ENCODE measurements at regions not wholly inside any gene's neighbourhood (a gene's known extent, or its start where the extent isn't known, plus 50 kb on each side); places are given as distances from the start of the nearest gene placed in this dataset.
"Not testable (repeated sequence)": the region's sequence is repeated elsewhere in the genome, so short reads cannot be mapped to it uniquely, and the experiment has no call there.

- H3K79me2 ChIP-seq (ENCODE audit: control insufficient read depth, insufficient read depth, low read length, poor library complexity); H3K4me1 ChIP-seq (ENCODE audit: control insufficient read depth in 1 of 2, insufficient read depth in 2 of 2, low read length in 2 of 2); H3K18ac ChIP-seq (ENCODE audit: low read length); DNase-seq; H2AK5ac ChIP-seq (ENCODE audit: low read length); H3K23ac ChIP-seq (ENCODE audit: low read length); H2BK12ac ChIP-seq (ENCODE audit: low read length); H3K36me3 ChIP-seq (ENCODE audit: control insufficient read depth in 1 of 2, insufficient read depth in 2 of 2, low read length in 2 of 2); H3K27me3 ChIP-seq (ENCODE audit: insufficient read depth, low read length); H3K27ac ChIP-seq (ENCODE audit: low read depth, low read length); H4K8ac ChIP-seq (ENCODE audit: low read depth, low read length); H2AFZ ChIP-seq (ENCODE audit: insufficient read depth, low read length, poor library complexity); H2BK5ac ChIP-seq (ENCODE audit: low read depth, low read length, poor library complexity); H3K79me1 ChIP-seq (ENCODE audit: low read length); H3K4me3 ChIP-seq (ENCODE audit: low read depth, low read length); H4K12ac ChIP-seq (ENCODE audit: low read depth, low read length); H3K4ac ChIP-seq (ENCODE audit: low read depth, low read length); H3K9ac ChIP-seq (ENCODE audit: low read length); H3K4me2 ChIP-seq (ENCODE audit: low read length); H2BK120ac ChIP-seq (ENCODE audit: insufficient read depth, low read length, poor library complexity); H4K91ac ChIP-seq (ENCODE audit: low read depth, low read length); H3K14ac ChIP-seq (ENCODE audit: low read length); H3K9me3 ChIP-seq (ENCODE audit: insufficient read depth, low read depth, low read length): not testable (repeated sequence)
- no CpG with 5 or more reads among the region's 22 CpGs for WGBS (ENCODE audit: extremely low coverage, insufficient coverage, insufficient read length)
Observed at GRCh38 chr4:155044251-155044650, 164.2 kb upstream of the NPY2R start.

DNA sequence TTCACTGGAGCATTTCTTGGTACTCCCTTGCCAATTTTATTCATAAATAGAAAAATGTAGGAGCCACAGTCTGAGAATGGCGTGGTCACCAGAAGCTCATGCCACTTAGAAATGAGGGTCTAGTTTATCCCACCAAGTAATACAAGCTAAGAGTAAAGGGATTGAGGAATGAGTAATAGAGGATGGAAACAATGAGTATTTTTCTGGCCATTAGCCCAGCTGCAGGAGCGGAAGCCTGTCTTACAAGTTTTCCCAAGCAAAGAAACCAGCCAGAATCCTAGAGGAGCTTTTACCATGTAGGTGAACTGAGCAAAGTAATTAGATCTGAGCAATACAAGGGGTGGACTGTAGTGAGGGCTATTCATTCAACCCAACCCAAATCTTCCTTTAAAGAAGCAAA, 160.7 kb upstream of the NPY2R start:
- H3K23ac ChIP-seq (ENCODE audit: low read length), result no peak overlapping the region
- H3K36me3 ChIP-seq (ENCODE audit: control insufficient read depth in 1 of 2, insufficient read depth in 2 of 2, low read length in 2 of 2), result no peaks in the 10 kb centered on the region
- H4K12ac ChIP-seq (ENCODE audit: low read depth, low read length), result no peak overlapping the region
- H3K27me3 ChIP-seq (ENCODE audit: insufficient read depth, low read length), result no peaks in the 10 kb centered on the region
- no peak overlapping the region for H3K4me3 ChIP-seq (ENCODE audit: low read depth, low read length)
- no peaks in the 10 kb centered on the region for H3K79me1 ChIP-seq (ENCODE audit: low read length)
- H3K27ac ChIP-seq (ENCODE audit: low read depth, low read length), result no peak overlapping the region
- no peaks in the 10 kb centered on the region for H3K79me2 ChIP-seq (ENCODE audit: control insufficient read depth, insufficient read depth, low read length, poor library complexity)
- no peak overlapping the region for H2AK5ac ChIP-seq (ENCODE audit: low read length)
- WGBS (ENCODE audit: extremely low coverage, insufficient coverage, insufficient read length), result no CpG with 5 or more reads among the region's 2 CpGs
- H3K9me3 ChIP-seq (ENCODE audit: insufficient read depth, low read depth, low read length), result no peaks in the 10 kb centered on the region
- no peaks in the 10 kb centered on the region for H3K4me1 ChIP-seq (ENCODE audit: control insufficient read depth in 1 of 2, insufficient read depth in 2 of 2, low read length in 2 of 2)
- H3K4me2 ChIP-seq (ENCODE audit: low read length), result no peak overlapping the region
- H4K91ac ChIP-seq (ENCODE audit: low read depth, low read length), result no peak overlapping the region
- no peak overlapping the region for H2AFZ ChIP-seq (ENCODE audit: insufficient read depth, low read length, poor library complexity)
- H4K8ac ChIP-seq (ENCODE audit: low read depth, low read length), result no peak overlapping the region
- no peak overlapping the region for H3K18ac ChIP-seq (ENCODE audit: low read length)
- H3K4ac ChIP-seq (ENCODE audit: low read depth, low read length), result no peak overlapping the region
- H2BK120ac ChIP-seq (ENCODE audit: insufficient read depth, low read length, poor library complexity), result no peak overlapping the region
- no peak overlapping the region for H3K9ac ChIP-seq (ENCODE audit: low read length)
- DNase-seq, result no peak
- H2BK5ac ChIP-seq (ENCODE audit: low read depth, low read length, poor library complexity), result no peak overlapping the region
- H2BK12ac ChIP-seq (ENCODE audit: low read length), result no peak overlapping the region
- H3K14ac ChIP-seq (ENCODE audit: low read length), result no peak overlapping the region

DNA sequence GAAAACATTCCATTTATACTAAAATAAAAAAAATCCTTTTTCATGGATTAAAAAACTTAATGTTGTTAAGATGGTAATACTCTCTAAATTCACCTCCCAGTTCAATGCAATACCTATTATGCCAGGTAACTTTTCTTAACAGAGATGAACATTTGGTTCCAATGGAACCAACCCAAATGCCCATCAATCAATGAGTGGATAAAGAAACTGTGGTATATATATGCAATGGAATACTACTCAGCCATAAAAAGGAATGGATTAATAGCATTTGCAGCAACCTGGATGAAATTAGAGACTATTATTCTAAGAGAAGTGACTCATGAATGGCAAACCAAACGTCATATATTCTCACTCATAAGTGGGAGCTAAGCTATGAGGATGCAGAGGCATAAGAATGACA, 154.4 kb upstream of the NPY2R start:
- no CpG with 5 or more reads among the region's 1 CpG for WGBS (ENCODE audit: extremely low coverage, insufficient coverage, insufficient read length)
- not testable (repeated sequence) for H4K12ac ChIP-seq (ENCODE audit: low read depth, low read length); H3K79me2 ChIP-seq (ENCODE audit: control insufficient read depth, insufficient read depth, low read length, poor library complexity); H3K18ac ChIP-seq (ENCODE audit: low read length); H2AK5ac ChIP-seq (ENCODE audit: low read length); H3K27ac ChIP-seq (ENCODE audit: low read depth, low read length); H3K14ac ChIP-seq (ENCODE audit: low read length); H3K4me1 ChIP-seq (ENCODE audit: control insufficient read depth in 1 of 2, insufficient read depth in 2 of 2, low read length in 2 of 2); H3K79me1 ChIP-seq (ENCODE audit: low read length); H3K9ac ChIP-seq (ENCODE audit: low read length); H3K4me2 ChIP-seq (ENCODE audit: low read length); H3K4me3 ChIP-seq (ENCODE audit: low read depth, low read length); H2BK120ac ChIP-seq (ENCODE audit: insufficient read depth, low read length, poor library complexity); H3K23ac ChIP-seq (ENCODE audit: low read length); H2AFZ ChIP-seq (ENCODE audit: insufficient read depth, low read length, poor library complexity); H3K27me3 ChIP-seq (ENCODE audit: insufficient read depth, low read length); DNase-seq; H2BK12ac ChIP-seq (ENCODE audit: low read length); H3K9me3 ChIP-seq (ENCODE audit: insufficient read depth, low read depth, low read length); H4K8ac ChIP-seq (ENCODE audit: low read depth, low read length); H3K4ac ChIP-seq (ENCODE audit: low read depth, low read length); H4K91ac ChIP-seq (ENCODE audit: low read depth, low read length); H3K36me3 ChIP-seq (ENCODE audit: control insufficient read depth in 1 of 2, insufficient read depth in 2 of 2, low read length in 2 of 2); H2BK5ac ChIP-seq (ENCODE audit: low read depth, low read length, poor library complexity)

- Histone ChIP-seq H3K4me2 (ENCODE audit: low read length) (no peak overlapping the region), H4K91ac (ENCODE audit: low read depth, low read length) (no peak overlapping the region), H3K79me1 (ENCODE audit: low read length) (no peaks in the 10 kb centered on the region), H3K18ac (ENCODE audit: low read length) (no peak overlapping the region), H2BK5ac (ENCODE audit: low read depth, low read length, poor library complexity) (no peak overlapping the region), H2BK12ac (ENCODE audit: low read length) (no peak overlapping the region), H3K27ac (ENCODE audit: low read depth, low read length) (no peak overlapping the region), H3K9ac (ENCODE audit: low read length) (no peak overlapping the region), H3K27me3 (ENCODE audit: insufficient read depth, low read length) (no peaks in the 10 kb centered on the region), H2BK120ac (ENCODE audit: insufficient read depth, low read length, poor library complexity) (no peak overlapping the region), H4K8ac (ENCODE audit: low read depth, low read length) (no peak overlapping the region), H3K4ac (ENCODE audit: low read depth, low read length) (no peak overlapping the region), H3K79me2 (ENCODE audit: control insufficient read depth, insufficient read depth, low read length, poor library complexity) (no peaks in the 10 kb centered on the region), H4K12ac (ENCODE audit: low read depth, low read length) (no peak overlapping the region), H3K9me3 (ENCODE audit: insufficient read depth, low read depth, low read length) (no peaks in the 10 kb centered on the region), H3K4me3 (ENCODE audit: low read depth, low read length) (no peak overlapping the region), H2AFZ (ENCODE audit: insufficient read depth, low read length, poor library complexity) (no peak overlapping the region), H2AK5ac (ENCODE audit: low read length) (no peak overlapping the region), H3K14ac (ENCODE audit: low read length) (no peak overlapping the region), H3K23ac (ENCODE audit: low read length) (no peak overlapping the region), H3K4me1 (ENCODE audit: control insufficient read depth in 1 of 2, insufficient read depth in 2 of 2, low read length in 2 of 2) (no peaks in the 10 kb centered on the region), H3K36me3 (ENCODE audit: control insufficient read depth in 1 of 2, insufficient read depth in 2 of 2, low read length in 2 of 2) (no peaks in the 10 kb centered on the region)
- no peak for DNase-seq
- no CpG with 5 or more reads among the region's 2 CpGs for WGBS (ENCODE audit: extremely low coverage, insufficient coverage, insufficient read length)
Observed at GRCh38 chr4:155060419-155060818, 148.0 kb upstream of the NPY2R start.
